ENCODE measurements at regions not wholly inside any gene's neighbourhood (a gene's known extent, or its start where the extent isn't known, plus 50 kb on each side); places are given as distances from the start of the nearest gene placed in this dataset.

- H3K27me3 ChIP-seq, result no peaks in the 10 kb centered on the region
- H3K4me3 ChIP-seq, result no peak overlapping the region
- intact Hi-C loops (cut with DNase I), result no loop called here
- no peaks in the 10 kb centered on the region for H3K9me3 ChIP-seq
- H3K36me3 ChIP-seq, result no peaks in the 10 kb centered on the region
- TF ChIP-seq, protein P1, sequence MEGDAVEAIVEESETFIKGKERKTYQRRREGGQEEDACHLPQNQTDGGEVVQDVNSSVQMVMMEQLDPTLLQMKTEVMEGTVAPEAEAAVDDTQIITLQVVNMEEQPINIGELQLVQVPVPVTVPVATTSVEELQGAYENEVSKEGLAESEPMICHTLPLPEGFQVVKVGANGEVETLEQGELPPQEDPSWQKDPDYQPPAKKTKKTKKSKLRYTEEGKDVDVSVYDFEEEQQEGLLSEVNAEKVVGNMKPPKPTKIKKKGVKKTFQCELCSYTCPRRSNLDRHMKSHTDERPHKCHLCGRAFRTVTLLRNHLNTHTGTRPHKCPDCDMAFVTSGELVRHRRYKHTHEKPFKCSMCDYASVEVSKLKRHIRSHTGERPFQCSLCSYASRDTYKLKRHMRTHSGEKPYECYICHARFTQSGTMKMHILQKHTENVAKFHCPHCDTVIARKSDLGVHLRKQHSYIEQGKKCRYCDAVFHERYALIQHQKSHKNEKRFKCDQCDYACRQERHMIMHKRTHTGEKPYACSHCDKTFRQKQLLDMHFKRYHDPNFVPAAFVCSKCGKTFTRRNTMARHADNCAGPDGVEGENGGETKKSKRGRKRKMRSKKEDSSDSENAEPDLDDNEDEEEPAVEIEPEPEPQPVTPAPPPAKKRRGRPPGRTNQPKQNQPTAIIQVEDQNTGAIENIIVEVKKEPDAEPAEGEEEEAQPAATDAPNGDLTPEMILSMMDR (IDR thresholded peaks at IDR 0.05), result no peak
- no peaks in the 10 kb centered on the region for H3K4me1 ChIP-seq
- DNase-seq, result no peak
- no peak overlapping the region for H3K27ac ChIP-seq
- H3K9ac ChIP-seq (ENCODE audit: low read depth in 2 of 2, low read length in 2 of 2), result no peak overlapping the region
Observed at GRCh38 chr17:31788956-31789355, 70.1 kb downstream of the COPRS start.

DNA sequence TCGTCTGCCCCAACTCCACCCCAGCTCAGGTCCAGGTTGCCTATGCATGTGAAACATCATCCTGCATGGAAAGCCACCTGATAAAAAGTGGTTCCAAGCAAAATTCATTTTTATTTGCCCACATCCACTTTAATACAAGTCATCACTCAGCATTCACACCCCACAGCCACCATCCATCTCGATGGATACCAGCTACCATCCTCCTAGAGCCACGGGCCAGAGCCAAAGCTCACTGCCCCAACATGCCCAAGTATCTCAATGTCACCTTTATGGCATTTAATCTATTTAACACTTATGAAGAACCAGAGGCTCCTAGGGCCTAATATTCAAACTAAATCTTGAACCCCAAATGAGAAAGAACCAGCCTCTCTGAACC lies 70.5 kb downstream of the COPRS start:
- H3K4me3 ChIP-seq, result no peak overlapping the region
- DNase-seq, result no peak
- H3K27ac ChIP-seq, result no peak overlapping the region

GRCh38 chr17:31787857-31788570 lies 71.0 kb downstream of the COPRS start:
- Histone ChIP-seq H3K4me1 (no peaks in the 10 kb centered on the region), H3K9me3 (no peaks in the 10 kb centered on the region), H3K9ac (ENCODE audit: low read depth in 2 of 2, low read length in 2 of 2) (no peak overlapping the region), H3K27ac (no peak overlapping the region), H3K27me3 (no peaks in the 10 kb centered on the region), H3K36me3 (no peaks in the 10 kb centered on the region), H3K4me3 (no peak overlapping the region)
- TF ChIP-seq, protein P1 (IDR thresholded peaks at IDR 0.05), result no peak
- intact Hi-C loops (cut with DNase I), result no loop called here
- no peak for DNase-seq

More for the DNA sequence above, 70.5 kb downstream of the COPRS start:
- Histone ChIP-seq H3K27me3 (no peaks in the 10 kb centered on the region), H3K9me3 (no peaks in the 10 kb centered on the region), H3K9ac (ENCODE audit: low read depth in 2 of 2, low read length in 2 of 2) (no peak overlapping the region), H3K36me3 (no peaks in the 10 kb centered on the region), H3K4me1 (no peaks in the 10 kb centered on the region)
- intact Hi-C loops (cut with DNase I), result no loop called here
- TF ChIP-seq, protein P1 (IDR thresholded peaks at IDR 0.05), result no peak

DNA sequence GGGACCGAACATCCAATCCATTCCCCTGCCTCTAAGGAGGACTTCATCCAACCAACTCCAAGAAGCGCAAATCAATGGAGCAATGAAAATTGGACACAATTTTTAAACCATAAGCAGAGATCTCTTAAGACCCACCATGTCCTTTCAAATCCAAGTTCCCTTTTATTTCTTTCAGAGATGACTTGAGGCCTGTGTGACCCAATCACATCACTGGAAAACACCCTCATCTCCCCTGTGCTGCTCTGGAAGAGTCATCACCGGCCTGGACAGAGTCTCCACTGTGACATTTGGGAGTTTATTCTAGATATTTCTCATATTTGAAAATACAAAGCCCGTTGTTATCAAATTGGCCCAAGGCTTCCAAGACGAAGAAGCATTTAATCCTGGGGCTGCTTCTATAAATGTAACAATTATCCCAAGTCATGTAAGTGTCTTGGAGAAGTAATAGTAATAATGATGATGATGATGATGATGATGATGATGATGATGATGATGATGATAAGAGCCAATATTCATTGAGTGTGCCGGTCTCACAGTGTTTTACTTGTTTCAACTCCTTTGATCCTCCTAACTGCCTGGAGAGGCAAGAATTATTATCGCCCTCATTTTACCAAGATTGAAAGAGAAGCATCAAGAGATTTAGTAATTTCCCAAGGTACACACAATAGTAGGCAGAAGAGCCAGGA lies 72.1 kb downstream of the COPRS start:
- TF ChIP-seq, protein P1 (IDR thresholded peaks at IDR 0.05), result no peak
- no peak for DNase-seq
- Histone ChIP-seq H3K9me3 (no peaks in the 10 kb centered on the region), H3K9ac (ENCODE audit: low read depth in 2 of 2, low read length in 2 of 2) (no peak overlapping the region), H3K36me3 (no peaks in the 10 kb centered on the region), H3K4me3 (no peak overlapping the region), H3K4me1 (no peaks in the 10 kb centered on the region), H3K27ac (no peak overlapping the region), H3K27me3 (no peaks in the 10 kb centered on the region)
- intact Hi-C loops (cut with DNase I), result no loop called here

DNA sequence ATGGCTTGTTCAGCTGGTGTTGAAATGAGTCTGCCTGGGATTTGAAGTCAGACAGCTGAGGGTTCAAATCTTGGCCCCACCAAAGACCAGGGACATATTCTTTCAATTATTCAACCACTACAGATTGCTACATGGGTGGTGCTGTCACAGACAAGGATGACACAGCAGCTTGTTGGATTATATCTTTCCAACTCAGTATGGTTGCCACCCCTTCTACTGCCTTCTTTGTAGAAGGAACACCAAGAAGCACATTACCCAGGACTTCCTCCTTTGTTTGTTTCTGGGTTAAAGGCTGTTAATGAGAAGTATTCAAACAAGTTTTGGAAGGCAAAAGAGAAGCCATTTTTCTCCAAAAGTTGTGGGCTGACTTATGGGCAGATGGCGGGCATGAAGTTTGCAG lies 78.6 kb downstream of the COPRS start:
- no peak overlapping the region for H3K4me3 ChIP-seq
- H3K9ac ChIP-seq (ENCODE audit: low read depth in 2 of 2, low read length in 2 of 2), result no peak overlapping the region
- no peaks in the 10 kb centered on the region for H3K4me1 ChIP-seq
- DNase-seq, result no peak
- H3K36me3 ChIP-seq, result no peaks in the 10 kb centered on the region
- TF ChIP-seq, protein P1 (IDR thresholded peaks at IDR 0.05), result no peak
- no peak overlapping the region for H3K27ac ChIP-seq
- no peaks in the 10 kb centered on the region for H3K27me3 ChIP-seq
- H3K9me3 ChIP-seq, result no peaks in the 10 kb centered on the region
- intact Hi-C loops (cut with DNase I), result no loop called here

All from colonic mucosa (tissue), 4 donors.